MM.1S (cell line): ENCODE measurements at regions not wholly inside any gene's neighbourhood (a gene's known extent, or its start where the extent isn't known, plus 50 kb on each side); places are given as distances from the start of the nearest gene placed in this dataset.

Source experiments
- DNase-seq: peaks from one replicate; pipeline ENCODE4 v3.0.0-alpha.2; 2015
- H2AFZ ChIP-seq: fragments of 300-600 bp; sonication (generic); 2 replicates; pipeline ENCODE4 v1.6.0; 2016; ENCODE audit warnings: antibody characterized with exemption, low read length
- H3F3A ChIP-seq: fragments of 300-600 bp; sonication (generic); 2 replicates; pipeline ENCODE4 v1.6.1; 2016; ENCODE audit warnings: mild to moderate bottlenecking, antibody characterized with exemption, low read length, moderate library complexity, mixed read lengths; ENCODE audit not compliant: insufficient read depth
- H3K27ac ChIP-seq: fragments of 300-600 bp; sonication (generic); 2 replicates; pipeline ENCODE4 v1.5.1; 2016; ENCODE audit warnings: mild to moderate bottlenecking, low read length
- H3K27me3 ChIP-seq: fragments of 300-600 bp; sonication (generic); replicated peaks from 2 replicates; pipeline ENCODE4 v1.6.0; 2016; ENCODE audit warnings: low read length; ENCODE audit not compliant: insufficient read depth
- H3K36me3 ChIP-seq: fragments of 300-600 bp; sonication (generic); replicated peaks from 2 replicates; pipeline ENCODE4 v1.6.1; 2016; ENCODE audit warnings: mild to moderate bottlenecking, low read length, mixed read lengths; ENCODE audit not compliant: insufficient read depth
- H3K4me1 ChIP-seq: fragments of 300-600 bp; sonication (generic); 2 replicates; pipeline ENCODE4 v1.6.1; 2016; ENCODE audit warnings: low read length, mixed read lengths
- H3K4me2 ChIP-seq: fragments of 300-600 bp; sonication (generic); 2 replicates; pipeline ENCODE4 v1.6.0; 2016; ENCODE audit warnings: low read depth, low read length
- H3K4me3 ChIP-seq: fragments of 300-600 bp; sonication (generic); 2 replicates; pipeline ENCODE4 v1.5.1; 2016; ENCODE audit warnings: low read length, mixed read lengths
- H3K79me2 ChIP-seq: fragments of 300-600 bp; sonication (generic); 2 replicates; pipeline ENCODE4 v1.6.1; 2016; ENCODE audit warnings: mixed run types, low read length, mixed read lengths
- H3K9ac ChIP-seq: fragments of 300-600 bp; sonication (generic); 2 replicates; pipeline ENCODE4 v1.6.1; 2016; ENCODE audit warnings: low read length, mixed read lengths
- H3K9me2 ChIP-seq: fragments of 300-600 bp; sonication (generic); replicated peaks from 2 replicates; pipeline ENCODE4 v1.6.1; 2016; ENCODE audit warnings: mild to moderate bottlenecking, low read length, mixed read lengths; ENCODE audit not compliant: insufficient read depth
- H3K9me3 ChIP-seq: fragments of 300-600 bp; sonication (generic); replicated peaks from 2 replicates; pipeline ENCODE4 v1.6.1; 2016; ENCODE audit warnings: mild to moderate bottlenecking, low read length, mixed read lengths; ENCODE audit not compliant: insufficient read depth
- H4K20me1 ChIP-seq: fragments of 300-600 bp; sonication (generic); 2 replicates; pipeline ENCODE4 v1.6.1; 2016; ENCODE audit warnings: mild to moderate bottlenecking, low read length, moderate library complexity, mixed read lengths; ENCODE audit not compliant: insufficient read depth
- CTCF ChIP-seq: fragments of 300-600 bp; sonication (generic); IDR thresholded peaks from 2 replicates; pipeline ENCODE4 v1.5.1; 2016; ENCODE audit warnings: antibody characterized with exemption, low read length, mixed read lengths
- EZH2 ChIP-seq: fragments of 300-600 bp; sonication (generic); optimal IDR thresholded peaks from 2 replicates; pipeline ENCODE3; 2017; ENCODE audit warnings: low read depth, mild to moderate bottlenecking, antibody characterized with exemption, low read length, mixed read lengths
- EZH2phosphoT487 ChIP-seq: fragments of 300-600 bp; sonication (generic); IDR thresholded peaks from 2 replicates; pipeline ENCODE4 v1.6.1; 2018; ENCODE audit warnings: antibody characterized with exemption, low read length

- H3K4me1 ChIP-seq, result no peaks in the 10 kb centered on the region
- no peaks in the 10 kb centered on the region for H3K27me3 ChIP-seq
- H3K27ac ChIP-seq, result no peak overlapping the region
- no peaks in the 10 kb centered on the region for H4K20me1 ChIP-seq
- DNase-seq, result no peak
- H3K9me2 ChIP-seq, result no peaks in the 10 kb centered on the region
- H3K4me2 ChIP-seq, result no peak overlapping the region
- no peaks in the 10 kb centered on the region for H3K36me3 ChIP-seq
- TF ChIP-seq EZH2phosphoT487 (no peak), EZH2 (no peak), CTCF (no peak)
- no peak overlapping the region for H3K4me3 ChIP-seq
- no peak overlapping the region for H3K9ac ChIP-seq
- H3F3A ChIP-seq, result no peaks in the 10 kb centered on the region
- no peaks in the 10 kb centered on the region for H3K79me2 ChIP-seq
- no peak overlapping the region for H2AFZ ChIP-seq
- H3K9me3 ChIP-seq, result no peaks in the 10 kb centered on the region
These were observed 107.5 kb downstream of the NOG start for GRCh38 chr17:56700919-56701420.

- Histone ChIP-seq H3K4me3 (no peak overlapping the region), H3K79me2 (no peaks in the 10 kb centered on the region), H3K36me3 (no peaks in the 10 kb centered on the region), H3K9me2 (no peaks in the 10 kb centered on the region), H3K9me3 (no peaks in the 10 kb centered on the region), H3K4me2 (no peak overlapping the region), H3K4me1 (no peaks in the 10 kb centered on the region), H4K20me1 (no peaks in the 10 kb centered on the region), H3K27me3 (no peaks in the 10 kb centered on the region), H3K27ac (no peak overlapping the region), H3F3A (no peaks in the 10 kb centered on the region), H2AFZ (no peak overlapping the region), H3K9ac (no peak overlapping the region)
- no peak for DNase-seq
- no peak for TF ChIP-seq CTCF
- TF ChIP-seq EZH2, result no peak
- no peak for TF ChIP-seq EZH2phosphoT487
These were observed 114.1 kb downstream of the NOG start for GRCh38 chr17:56707312-56708219.

GRCh38 chr17:56708220-56708558 lies 114.7 kb downstream of the NOG start:
- Histone ChIP-seq H3K4me2 (no peak overlapping the region), H3K4me3 (no peak overlapping the region), H3K9me3 (no peaks in the 10 kb centered on the region), H2AFZ (no peak overlapping the region), H4K20me1 (no peaks in the 10 kb centered on the region), H3K36me3 (no peaks in the 10 kb centered on the region), H3K79me2 (no peaks in the 10 kb centered on the region), H3K27me3 (no peaks in the 10 kb centered on the region), H3K9ac (no peak overlapping the region), H3K27ac (no peak overlapping the region), H3F3A (no peaks in the 10 kb centered on the region), H3K4me1 (no peaks in the 10 kb centered on the region), H3K9me2 (no peaks in the 10 kb centered on the region)
- TF ChIP-seq EZH2 (no peak), EZH2phosphoT487 (no peak), CTCF (no peak)
- no peak for DNase-seq
